ENCODE measurements at regions not wholly inside any gene's neighbourhood (a gene's known extent, or its start where the extent isn't known, plus 50 kb on each side); places are given as distances from the start of the nearest gene placed in this dataset.
"Not testable (repeated sequence)": the region's sequence is repeated elsewhere in the genome, so short reads cannot be mapped to it uniquely, and the experiment has no call there.

GRCh38 chr5:86671536-86671935, 53.8 kb downstream of the COX7C start:
- no peak for DNase-seq (ENCODE audit: low read depth)

DNA sequence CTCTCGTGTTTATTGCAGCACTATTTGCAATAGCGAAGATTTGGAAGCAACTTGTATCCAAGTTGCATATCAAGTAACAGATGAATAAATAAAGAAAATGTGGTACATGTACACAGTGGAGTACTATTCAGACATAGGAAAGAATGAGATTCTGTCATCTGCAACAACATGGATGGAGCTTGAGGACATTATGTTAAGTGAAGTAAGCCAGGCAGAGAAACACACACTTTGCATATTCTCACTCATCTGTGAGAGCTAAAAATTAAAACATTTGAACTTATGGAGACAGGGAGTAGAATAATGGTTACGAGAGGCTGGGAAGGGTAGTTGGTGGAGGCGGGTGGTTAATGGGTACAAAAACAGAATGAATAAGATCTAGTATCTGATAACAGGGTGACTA, 56.3 kb downstream of the COX7C start:
- no peak for DNase-seq (ENCODE audit: low read depth)

DNA sequence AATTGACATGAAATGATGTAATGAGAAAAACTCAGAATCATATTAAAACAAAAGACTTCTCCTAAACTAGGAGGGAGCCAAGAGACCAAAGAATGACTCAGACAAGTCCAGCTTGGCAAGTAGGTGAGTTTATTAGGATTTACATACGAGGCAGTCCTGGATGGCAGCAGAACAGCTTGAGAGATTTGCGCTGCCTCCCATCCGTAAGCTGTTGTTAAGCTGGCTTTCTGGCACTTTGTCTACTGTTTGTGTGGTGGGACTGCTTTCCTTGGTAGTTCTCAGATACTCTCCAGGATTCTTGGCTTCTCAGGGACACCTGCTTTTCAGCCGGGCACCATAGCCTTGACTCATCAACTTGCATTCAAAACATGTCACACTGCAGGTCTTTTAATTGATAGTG, 57.6 kb downstream of the COX7C start:
- no peak for DNase-seq (ENCODE audit: low read depth)

GRCh38 chr5:86679529-86679928, 61.8 kb downstream of the COX7C start:
- DNase-seq (ENCODE audit: low read depth), result no peak

GRCh38 chr5:86679949-86680348, 62.2 kb downstream of the COX7C start:
- DNase-seq (ENCODE audit: low read depth), result no peak

DNA sequence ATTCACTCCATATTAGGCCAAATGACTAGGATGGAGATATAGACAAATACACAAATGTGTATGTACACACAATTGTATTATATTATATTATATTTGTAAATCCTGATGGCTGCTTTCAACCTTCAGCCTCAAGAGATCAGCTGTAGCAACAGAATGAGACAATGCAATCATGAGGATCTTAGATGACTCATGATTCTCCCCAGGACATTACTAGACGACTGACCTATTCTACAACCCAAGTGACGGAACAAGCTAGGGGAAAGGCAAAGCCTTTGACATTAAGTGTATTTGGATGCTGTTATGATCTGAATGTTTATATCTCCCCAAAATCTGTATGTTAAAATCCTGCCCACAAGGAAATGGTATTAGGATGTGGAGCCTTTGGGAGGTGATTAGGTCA, 66.5 kb downstream of the COX7C start:
- no peak for DNase-seq (ENCODE audit: low read depth)

DNA sequence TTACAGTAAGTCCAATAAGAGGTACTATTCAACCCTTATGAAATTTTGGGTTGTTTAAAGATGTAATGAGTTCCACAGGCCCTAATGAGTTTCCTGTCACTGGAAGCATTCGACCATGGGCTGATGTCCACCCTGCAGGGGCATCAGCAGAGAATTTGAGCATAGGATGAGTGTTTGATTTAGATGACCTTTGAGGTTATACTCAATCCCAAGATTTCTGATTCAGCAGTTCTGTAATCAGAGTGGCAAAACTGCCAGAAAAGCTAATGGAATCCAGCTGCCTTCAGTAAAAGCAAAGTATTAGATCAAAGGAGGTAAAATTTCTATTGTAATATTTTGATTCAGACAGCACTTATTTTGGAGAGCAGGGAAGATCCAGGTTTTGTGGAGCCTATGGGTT, 68.3 kb downstream of the COX7C start:
- DNase-seq (ENCODE audit: low read depth), result no peak

GRCh38 chr5:86688406-86688805, 70.7 kb downstream of the COX7C start:
- no peak for DNase-seq (ENCODE audit: low read depth)

GRCh38 chr5:86689103-86689729, 71.5 kb downstream of the COX7C start:
- DNase-seq (ENCODE audit: low read depth), result no peak

DNA sequence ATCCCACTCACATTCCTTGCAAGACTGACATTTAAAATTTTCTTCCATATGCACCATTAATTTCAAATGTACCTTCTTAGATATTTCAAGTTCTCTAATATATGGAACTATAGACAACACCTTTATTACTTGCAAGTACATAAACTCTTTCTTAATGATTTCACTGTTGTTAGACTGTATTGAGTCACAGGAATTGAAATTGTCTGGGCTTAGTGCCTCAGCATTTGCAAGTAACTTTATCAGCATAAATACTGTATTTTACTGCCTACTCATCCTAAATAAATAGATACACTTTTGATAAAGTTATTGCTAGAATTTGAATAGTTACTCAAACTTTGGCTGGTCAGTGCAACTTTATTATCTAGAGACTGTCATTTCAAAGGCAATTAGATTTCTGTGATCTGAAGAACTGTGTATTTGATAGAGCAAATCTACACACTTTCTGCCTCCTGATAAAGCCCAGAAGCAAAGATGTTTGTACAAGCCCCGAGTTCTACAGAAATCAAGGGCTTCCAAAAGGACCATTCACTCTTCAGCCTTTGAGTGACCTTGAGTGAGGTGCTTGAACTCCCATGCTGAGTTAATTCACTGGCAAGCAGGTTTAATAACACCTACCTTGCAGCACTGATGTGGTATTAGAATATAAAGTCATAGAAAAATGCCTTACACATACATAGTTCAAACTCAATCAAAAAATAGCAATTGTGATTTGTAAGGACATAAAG, 91.6 kb downstream of the COX7C start:
- DNase-seq (ENCODE audit: low read depth), result no peak

DNA sequence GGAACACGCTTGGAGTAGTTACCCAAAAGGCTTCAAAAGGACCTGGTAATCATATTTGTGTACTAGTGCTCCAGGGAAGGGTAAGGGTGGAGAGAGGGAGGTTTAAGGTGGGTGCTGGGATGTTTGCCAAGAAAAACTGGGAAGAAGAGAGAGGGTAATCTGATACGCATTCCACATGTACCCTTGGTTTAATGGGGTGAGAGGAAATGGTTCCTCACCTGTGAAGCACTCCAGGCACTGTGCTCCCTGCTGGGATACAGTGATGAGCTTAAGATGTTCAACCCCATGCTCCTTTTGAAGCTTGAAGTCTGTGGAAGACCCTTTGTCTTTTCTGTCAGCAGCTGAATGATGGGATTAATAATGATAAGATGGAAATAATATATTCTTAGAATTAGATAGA, 98.4 kb downstream of the COX7C start:
- no peak for DNase-seq (ENCODE audit: low read depth)

GRCh38 chr5:86731319-86732117, 113.8 kb downstream of the COX7C start:
- DNase-seq (ENCODE audit: low read depth), result not testable (repeated sequence)

DNA sequence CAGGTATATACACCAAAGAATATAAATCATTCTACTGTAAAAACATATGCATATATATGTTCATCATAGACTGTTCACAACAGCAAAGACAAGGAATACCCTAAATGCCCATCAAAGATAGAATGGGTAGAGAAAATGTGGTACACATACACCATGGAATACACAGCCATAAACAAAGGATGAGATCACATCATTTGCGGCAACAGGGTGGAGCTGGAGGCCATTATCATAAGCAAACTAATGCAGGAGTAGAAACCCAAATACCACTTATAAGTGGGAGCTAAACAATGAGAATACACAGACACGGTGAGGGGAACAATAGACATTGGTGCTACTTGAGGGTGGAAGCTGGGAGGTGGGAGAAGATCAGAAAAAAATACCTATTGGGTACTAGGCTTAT, 117.6 kb downstream of the COX7C start:
- no peak for DNase-seq (ENCODE audit: low read depth)

DNA sequence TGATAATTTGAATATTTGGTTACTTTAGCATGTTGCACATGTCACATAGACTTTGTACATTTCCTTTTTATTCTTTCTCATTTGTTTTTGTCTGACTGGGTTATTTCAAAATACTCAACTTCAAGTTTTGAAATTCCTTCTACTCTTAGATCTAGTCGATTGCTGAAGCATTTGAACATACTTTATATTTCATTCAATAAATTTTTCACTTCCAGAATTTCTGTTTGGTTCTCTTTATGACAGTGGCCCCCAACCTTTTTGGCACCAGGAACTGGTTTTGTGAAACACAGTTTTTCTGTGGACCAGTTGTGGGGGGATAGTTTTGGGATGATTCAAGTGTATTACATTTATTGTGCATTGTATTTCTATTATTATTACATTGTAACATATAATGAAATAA, 119.8 kb downstream of the COX7C start:
- DNase-seq (ENCODE audit: low read depth), result no peak

DNA sequence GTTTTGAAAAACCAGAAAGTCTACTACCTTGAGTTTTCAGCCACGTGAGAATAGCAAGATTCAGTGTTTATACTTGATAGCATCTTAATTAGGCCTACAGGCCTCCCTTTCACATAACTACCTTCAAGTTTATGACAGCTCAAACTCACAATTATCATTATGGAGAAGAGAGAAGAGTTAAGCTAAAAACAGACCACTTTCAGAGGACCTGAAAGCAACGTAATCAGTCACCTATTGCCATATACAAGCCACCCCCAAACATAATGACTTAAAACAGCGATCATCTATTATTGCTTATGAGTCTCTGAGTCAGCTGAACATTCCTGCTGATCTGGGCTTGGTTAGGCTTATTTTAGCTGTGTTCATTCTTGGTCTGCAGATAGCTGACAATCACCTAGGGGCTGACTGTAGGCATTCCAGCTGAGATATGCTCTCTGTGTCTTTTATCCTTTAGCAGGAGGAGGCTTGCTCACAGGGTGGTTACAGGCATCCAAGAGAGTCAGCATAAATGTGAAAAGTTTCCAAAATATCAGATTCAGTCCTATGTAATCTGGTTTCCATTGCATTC, 130.9 kb downstream of the COX7C start:
- no peak for DNase-seq (ENCODE audit: low read depth)

GRCh38 chr5:86749841-86750240, 132.1 kb downstream of the COX7C start:
- DNase-seq (ENCODE audit: low read depth), result no peak

DNA sequence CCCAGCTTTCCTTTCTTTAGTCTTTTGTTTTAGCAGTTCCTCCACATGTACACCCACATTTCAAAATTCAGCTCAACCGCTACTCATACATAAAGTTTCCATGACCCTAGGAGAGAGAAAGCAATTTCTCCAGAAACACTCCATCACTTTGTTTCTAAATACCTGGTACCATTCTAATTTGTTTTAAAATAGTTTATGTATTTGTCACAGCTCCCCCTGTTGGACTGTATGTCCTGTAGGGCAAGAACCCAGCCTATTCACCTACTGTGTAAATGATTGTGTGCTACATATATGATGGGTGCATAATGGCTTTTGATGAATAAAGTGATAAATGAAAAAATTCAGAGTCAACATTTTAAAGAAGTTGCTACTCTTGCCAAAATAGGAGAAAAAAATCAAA, 139.1 kb downstream of the COX7C start:
- DNase-seq (ENCODE audit: low read depth), result no peak

DNA sequence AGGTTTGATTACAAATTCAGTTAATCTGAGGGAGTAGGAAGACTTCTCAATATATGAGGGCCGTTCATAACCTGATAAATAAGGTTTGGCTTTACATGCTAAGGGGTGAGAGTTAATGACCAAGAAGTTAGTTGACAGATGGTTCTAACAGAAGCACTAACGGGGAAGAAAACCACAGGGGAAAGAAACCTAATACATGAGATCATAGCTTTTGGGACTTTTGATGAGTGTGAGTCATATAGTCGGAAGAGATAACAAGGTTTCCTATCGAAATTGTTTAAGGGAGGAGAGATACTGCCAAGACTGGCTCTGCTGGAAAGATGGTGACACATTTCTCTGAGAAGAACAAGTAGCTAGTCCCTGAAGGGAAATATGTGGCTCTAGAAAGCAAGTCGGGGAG, 140.1 kb downstream of the COX7C start:
- DNase-seq (ENCODE audit: low read depth), result no peak

- no peak for DNase-seq (ENCODE audit: low read depth)
Measured at GRCh38 chr5:86760661-86761060, 142.9 kb downstream of the COX7C start.

- DNase-seq (ENCODE audit: low read depth), result no peak
Measured at GRCh38 chr5:86763929-86764328, 146.2 kb downstream of the COX7C start.

- DNase-seq (ENCODE audit: low read depth), result no peak
Measured at GRCh38 chr5:86765778-86766502, 148.2 kb downstream of the COX7C start.

GRCh38 chr5:86768699-86769202, 151.0 kb downstream of the COX7C start:
- DNase-seq (ENCODE audit: low read depth), result no peak

All from activated T-cell treated with anti-CD3 and anti-CD28 coated beads for 24 hours (primary cell).